Osteocyte (in vitro differentiated cells): ENCODE measurements at regions not wholly inside any gene's neighbourhood (a gene's known extent, or its start where the extent isn't known, plus 50 kb on each side); places are given as distances from the start of the nearest gene placed in this dataset.

ENCODE experiments used
- DNase-seq: peaks from one replicate; pipeline ENCODE4 v3.0.0; 2021; ENCODE audit warnings: mixed read lengths; ENCODE audit not compliant: unreplicated experiment; ENCODE audit errors: extremely low spot score
- H3K27ac Mint-ChIP-seq: one replicate; pipeline ENCODE4 v1.8.0; 2021; ENCODE audit warnings: mild to moderate bottlenecking, mixed read lengths; ENCODE audit not compliant: unreplicated experiment
- H3K27me3 Mint-ChIP-seq: one replicate; pipeline ENCODE4 v1.8.0; 2021; ENCODE audit warnings: mixed read lengths; ENCODE audit not compliant: unreplicated experiment
- H3K36me3 Mint-ChIP-seq: one replicate; pipeline ENCODE4 v1.8.0; 2021; ENCODE audit warnings: mixed read lengths; ENCODE audit not compliant: unreplicated experiment
- H3K4me1 Mint-ChIP-seq: one replicate; pipeline ENCODE4 v1.8.0; 2021; ENCODE audit warnings: mixed read lengths; ENCODE audit not compliant: unreplicated experiment
- H3K4me3 Mint-ChIP-seq: one replicate; pipeline ENCODE4 v1.8.0; 2021; ENCODE audit warnings: mild to moderate bottlenecking, moderate library complexity, mixed read lengths; ENCODE audit not compliant: unreplicated experiment
- H3K9me3 Mint-ChIP-seq: one replicate; pipeline ENCODE4 v1.8.0; 2021; ENCODE audit warnings: mixed read lengths; ENCODE audit not compliant: unreplicated experiment
- CTCF ChIP-seq: fragments of 200-600 bp; sonication (generic); IDR thresholded peaks from 2 replicates; pipeline ENCODE4 v1.5.0; 2021; ENCODE audit warnings: antibody characterized with exemption, mild to moderate bottlenecking, moderate library complexity

- H3K27ac Mint-ChIP-seq: no peak overlapping the region
- peaks cover 44% of the 10 kb centered on the region for H3K27me3 Mint-ChIP-seq
- no peaks in the 10 kb centered on the region for H3K9me3 Mint-ChIP-seq
- TF ChIP-seq CTCF: no peak
- H3K36me3 Mint-ChIP-seq: no peaks in the 10 kb centered on the region
- DNase-seq: no peak
- no peaks in the 10 kb centered on the region for H3K4me1 Mint-ChIP-seq
- no peak overlapping the region for H3K4me3 Mint-ChIP-seq
Observed at GRCh38 chr2:199590321-199591203, 132.8 kb upstream of the SATB2 start.

GRCh38 chr2:199589306-199589705 lies 131.6 kb upstream of the SATB2 start:
- H3K4me1 Mint-ChIP-seq: no peaks in the 10 kb centered on the region
- peaks cover 44% of the 10 kb centered on the region for H3K27me3 Mint-ChIP-seq
- TF ChIP-seq CTCF: no peak
- DNase-seq: no peak
- H3K36me3 Mint-ChIP-seq: no peaks in the 10 kb centered on the region
- H3K27ac Mint-ChIP-seq: no peak overlapping the region
- no peaks in the 10 kb centered on the region for H3K9me3 Mint-ChIP-seq
- H3K4me3 Mint-ChIP-seq: no peak overlapping the region

GRCh38 chr2:199588054-199588453 lies 130.3 kb upstream of the SATB2 start:
- Mint-ChIP-seq H3K27ac (no peak overlapping the region), H3K27me3 (peaks cover 52% of the 10 kb centered on the region), H3K4me3 (no peak overlapping the region), H3K9me3 (no peaks in the 10 kb centered on the region), H3K36me3 (no peaks in the 10 kb centered on the region), H3K4me1 (no peaks in the 10 kb centered on the region)
- no peak for DNase-seq
- no peak for TF ChIP-seq CTCF

GRCh38 chr2:199586646-199587045 lies 128.9 kb upstream of the SATB2 start:
- no peak overlapping the region for H3K27ac Mint-ChIP-seq
- no peaks in the 10 kb centered on the region for H3K9me3 Mint-ChIP-seq
- H3K4me1 Mint-ChIP-seq: peaks cover 6% of the 10 kb centered on the region
- H3K27me3 Mint-ChIP-seq: peaks cover 54% of the 10 kb centered on the region
- TF ChIP-seq CTCF: no peak
- H3K4me3 Mint-ChIP-seq: no peak overlapping the region
- H3K36me3 Mint-ChIP-seq: no peaks in the 10 kb centered on the region
- no peak for DNase-seq

GRCh38 chr2:199583676-199584075 lies 125.9 kb upstream of the SATB2 start:
- H3K27ac Mint-ChIP-seq: no peak overlapping the region
- H3K9me3 Mint-ChIP-seq: no peaks in the 10 kb centered on the region

More at GRCh38 chr2:199583676-199584075, 125.9 kb upstream of the SATB2 start:
- Mint-ChIP-seq H3K36me3 (no peaks in the 10 kb centered on the region), H3K27me3 (peaks cover 37% of the 10 kb centered on the region), H3K4me3 (no peak overlapping the region), H3K4me1 (peaks cover 8% of the 10 kb centered on the region)
- no peak for TF ChIP-seq CTCF
- no peak for DNase-seq
